PC-3 (cell line): ENCODE measurements at regions not wholly inside any gene's neighbourhood (a gene's known extent, or its start where the extent isn't known, plus 50 kb on each side); places are given as distances from the start of the nearest gene placed in this dataset.

Source experiments
- ATAC-seq: fragments of 200-7000 bp; cut with Tn5 transposase; 2 replicates; pipeline ENCODE4 v1.9.1; 2020; ENCODE audit warnings: mild to moderate bottlenecking, moderate library complexity
- BruUV-seq: library from RNA; stranded (reverse); fragments of 400-500 nt; replicated peaks from 2 replicates; lab custom pipeline; 2021; lab: Mats Ljungman, UMichigan
- CTCF ChIA-PET: fragments of 300-600 bp; sonication (Branson Sonifier 250); formaldehyde crosslinking; loops from one replicate; lab custom pipeline; 2022; ENCODE audit warnings: antibody characterized with exemption; lab: Charles Lee
- POLR2A ChIA-PET: fragments of 300-600 bp; sonication (Branson Sonifier 250); formaldehyde crosslinking; loops from one replicate; lab custom pipeline; 2022; ENCODE audit warnings: antibody characterized with exemption; ENCODE audit not compliant: unreplicated experiment; lab: Charles Lee
- DNase-seq: peaks from one replicate; pipeline ENCODE4 v3.0.0-alpha.2; 2015
- H2AFZ ChIP-seq: fragments of 300-600 bp; sonication (generic); 2 replicates; pipeline ENCODE4 v1.6.0; 2016; ENCODE audit warnings: antibody characterized with exemption, low read length
- H3F3A ChIP-seq: fragments of 300-600 bp; sonication (generic); one replicate; pipeline ENCODE4 v1.6.0; 2017; ENCODE audit warnings: antibody characterized with exemption, low read length, control low read depth, mild to moderate bottlenecking; ENCODE audit not compliant: unreplicated experiment
- H3K27ac ChIP-seq: fragments of 300-600 bp; sonication (generic); 2 replicates; pipeline ENCODE4 v1.5.1; 2016; ENCODE audit warnings: mild to moderate bottlenecking, low read length
- H3K27me3 ChIP-seq: fragments of 300-600 bp; sonication (generic); 2 replicates; pipeline ENCODE4 v1.6.1; 2016; ENCODE audit warnings: low read length, mixed read lengths
- H3K36me3 ChIP-seq: fragments of 300-600 bp; sonication (generic); 2 replicates; pipeline ENCODE4 v1.6.1; 2016; ENCODE audit warnings: low read depth, mixed run types, low read length, mixed read lengths
- H3K4me1 ChIP-seq: fragments of 300-600 bp; sonication (generic); 2 replicates; pipeline ENCODE4 v1.5.1; 2016; ENCODE audit warnings: low read length; ENCODE audit not compliant: insufficient read depth
- H3K4me2 ChIP-seq: fragments of 300-600 bp; sonication (generic); 2 replicates; pipeline ENCODE4 v1.6.0; 2016; ENCODE audit warnings: low read length
- H3K4me3 ChIP-seq: fragments of 300-600 bp; sonication (generic); 2 replicates; pipeline ENCODE4 v1.5.1; 2016; ENCODE audit warnings: mild to moderate bottlenecking, low read length, mixed read lengths
- H3K79me2 ChIP-seq: fragments of 300-600 bp; sonication (generic); 2 replicates; pipeline ENCODE4 v1.6.1; 2017; ENCODE audit warnings: low read length, mixed read lengths
- H3K9ac ChIP-seq: fragments of 300-600 bp; sonication (generic); 2 replicates; pipeline ENCODE4 v1.6.0; 2016; ENCODE audit warnings: mild to moderate bottlenecking, low read length
- H3K9me2 ChIP-seq: fragments of 300-600 bp; sonication (generic); replicated peaks from 2 replicates; pipeline ENCODE4 v1.6.1; 2016; ENCODE audit warnings: mixed run types, low read length, mixed read lengths
- H3K9me3 ChIP-seq: fragments of 300-600 bp; sonication (generic); 2 replicates; pipeline ENCODE4 v1.6.1; 2016; ENCODE audit warnings: low read length, mixed read lengths
- H4K20me1 ChIP-seq: fragments of 300-600 bp; sonication (generic); 2 replicates; pipeline ENCODE4 v1.6.1; 2016; ENCODE audit warnings: low read length, mixed read lengths
- CTCF ChIP-seq: fragments of 300-600 bp; sonication (generic); conservative IDR thresholded peaks from 2 replicates; pipeline ENCODE4 v1.5.1; 2017; ENCODE audit warnings: antibody characterized with exemption, low read depth, mild to moderate bottlenecking, low read length
- EZH2 ChIP-seq: fragments of 300-600 bp; sonication (generic); IDR thresholded peaks from one replicate; pipeline ENCODE4 v1.6.1; 2017; ENCODE audit warnings: antibody characterized with exemption, mild to moderate bottlenecking, low read length; ENCODE audit not compliant: unreplicated experiment
- EZH2phosphoT487 ChIP-seq: fragments of 300-600 bp; sonication (generic); IDR thresholded peaks from 2 replicates; pipeline ENCODE4 v1.6.1; 2018; ENCODE audit warnings: mild to moderate bottlenecking, antibody characterized with exemption, low read length, borderline replicate concordance
- intact Hi-C: fragments of 100-400 bp; cut with micrococcal nuclease; formaldehyde crosslinking; loops from 2 replicates; pipeline ENCODE4 v1.9.0; 2023

GRCh38 chr3:193842832-193843473 lies 249.9 kb downstream of the OPA1 start:
- POLR2A ChIA-PET: no interaction called here
- no peak overlapping the region for H3K27ac ChIP-seq

GRCh38 chr3:193843474-193844301 lies 250.7 kb downstream of the OPA1 start:
- no TSS peak for BruUV-seq
- H3K9ac ChIP-seq: no peak overlapping the region
- no peak for ATAC-seq
- intact Hi-C loops: loop anchor here (5.0 kb wide), 1 partner anchor 56 kb away; no protein-coding TSS in a partner anchor
- H3K9me2 ChIP-seq: no peaks in the 10 kb centered on the region
- H3F3A ChIP-seq: peaks cover 5% of the 10 kb centered on the region
- H2AFZ ChIP-seq: no peak overlapping the region; the same call in 1 of the 2 replicates
- CTCF ChIA-PET: interaction anchor here (0.5 to 0.6 kb wide), 2 partner anchors 40 to 290 kb away, joined by 3 to 4 read pairs; no protein-coding TSS in a partner anchor
- no peaks in the 10 kb centered on the region for H3K27me3 ChIP-seq
- H3K4me1 ChIP-seq: peaks cover 38% of the 10 kb centered on the region
- TF ChIP-seq EZH2phosphoT487 (no peak), CTCF (no peak)
- no peaks in the 10 kb centered on the region for H4K20me1 ChIP-seq
- no peak for DNase-seq
- H3K79me2 ChIP-seq: no peaks in the 10 kb centered on the region
- POLR2A ChIA-PET: no interaction called here
- H3K9me3 ChIP-seq: no peaks in the 10 kb centered on the region
- no peak overlapping the region for H3K27ac ChIP-seq
- H3K36me3 ChIP-seq: no peaks in the 10 kb centered on the region
- 0 out of 2 replicates have a peak overlapping the region, but pooled peaks have one; percentile 3 for H3K4me2 ChIP-seq
- H3K4me3 ChIP-seq: no peak overlapping the region

More at GRCh38 chr3:193842832-193843473, 249.9 kb downstream of the OPA1 start:
- intact Hi-C loops: loop anchor here (5.0 kb wide), 1 partner anchor 56 kb away; no protein-coding TSS in a partner anchor
- H3K9ac ChIP-seq: no peak overlapping the region
- no TSS peak for BruUV-seq
- no peak overlapping the region for H2AFZ ChIP-seq
- H3K4me3 ChIP-seq: no peak overlapping the region
- peaks cover 38% of the 10 kb centered on the region for H3K4me1 ChIP-seq
- ATAC-seq: no peak
- no peaks in the 10 kb centered on the region for H3K27me3 ChIP-seq
- no peaks in the 10 kb centered on the region for H4K20me1 ChIP-seq
- no peak overlapping the region for H3K4me2 ChIP-seq
- no peak for TF ChIP-seq EZH2
- no peak for TF ChIP-seq CTCF
- TF ChIP-seq EZH2phosphoT487: no peak
- no peaks in the 10 kb centered on the region for H3K9me2 ChIP-seq
- H3F3A ChIP-seq: peaks cover 5% of the 10 kb centered on the region
- no peak for DNase-seq
- no peaks in the 10 kb centered on the region for H3K79me2 ChIP-seq
- no peaks in the 10 kb centered on the region for H3K9me3 ChIP-seq
- no peaks in the 10 kb centered on the region for H3K36me3 ChIP-seq
- CTCF ChIA-PET: no interaction called here
